HG02938 (cell line): ENCODE measurements at regions not wholly inside any gene's neighbourhood (a gene's known extent, or its start where the extent isn't known, plus 50 kb on each side); places are given as distances from the start of the nearest gene placed in this dataset.

Experiments used
- ATAC-seq: cut with Tn5 transposase; IDR thresholded peaks from one replicate; pipeline ENCODE4 v1.9.1; 2021; ENCODE audit warnings: mild to moderate bottlenecking, moderate library complexity; ENCODE audit not compliant: unreplicated experiment

DNA sequence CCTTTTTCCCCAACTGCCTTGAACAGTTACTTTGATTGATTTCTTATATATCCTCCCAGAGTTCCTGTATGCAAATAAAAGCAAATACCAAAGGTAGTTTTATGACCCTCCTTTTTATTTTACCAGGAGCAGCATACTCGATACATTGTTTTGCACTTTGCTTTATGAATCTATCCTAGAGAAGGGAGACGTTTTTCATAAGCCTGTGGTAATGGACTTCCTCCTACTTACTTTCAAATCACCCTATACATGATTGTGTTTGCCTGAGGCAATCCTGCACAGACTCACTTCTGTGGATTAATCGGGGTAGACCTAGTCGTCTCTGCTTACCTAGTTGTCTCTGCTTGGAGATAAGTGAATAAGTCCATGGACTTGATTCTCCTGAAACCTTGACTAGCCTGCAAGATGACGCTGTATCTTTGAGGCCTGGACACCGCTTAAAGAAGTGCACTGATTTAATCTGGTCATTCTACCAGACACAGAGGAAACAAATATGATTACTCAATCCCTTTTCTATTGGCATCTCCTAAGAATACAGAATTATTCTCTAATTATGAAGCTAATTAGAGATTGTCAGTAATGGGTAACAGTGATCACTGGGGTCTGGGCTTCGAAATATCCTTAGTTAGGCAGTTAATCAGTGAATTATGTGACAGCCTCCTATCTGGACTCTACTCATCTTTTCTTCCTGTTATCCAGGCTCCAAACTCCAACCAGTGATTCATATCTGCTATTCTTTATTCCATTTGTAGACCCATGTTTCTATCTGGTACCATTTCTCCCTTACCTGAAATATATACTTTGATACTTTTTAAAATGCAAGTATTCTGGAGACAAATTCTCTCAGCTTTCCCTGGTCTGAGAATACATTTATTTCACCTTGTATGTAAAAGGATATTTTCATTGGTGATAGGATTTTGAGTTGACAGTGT lies 447.4 kb upstream of the TRIB2 start:
- no peak for ATAC-seq

DNA sequence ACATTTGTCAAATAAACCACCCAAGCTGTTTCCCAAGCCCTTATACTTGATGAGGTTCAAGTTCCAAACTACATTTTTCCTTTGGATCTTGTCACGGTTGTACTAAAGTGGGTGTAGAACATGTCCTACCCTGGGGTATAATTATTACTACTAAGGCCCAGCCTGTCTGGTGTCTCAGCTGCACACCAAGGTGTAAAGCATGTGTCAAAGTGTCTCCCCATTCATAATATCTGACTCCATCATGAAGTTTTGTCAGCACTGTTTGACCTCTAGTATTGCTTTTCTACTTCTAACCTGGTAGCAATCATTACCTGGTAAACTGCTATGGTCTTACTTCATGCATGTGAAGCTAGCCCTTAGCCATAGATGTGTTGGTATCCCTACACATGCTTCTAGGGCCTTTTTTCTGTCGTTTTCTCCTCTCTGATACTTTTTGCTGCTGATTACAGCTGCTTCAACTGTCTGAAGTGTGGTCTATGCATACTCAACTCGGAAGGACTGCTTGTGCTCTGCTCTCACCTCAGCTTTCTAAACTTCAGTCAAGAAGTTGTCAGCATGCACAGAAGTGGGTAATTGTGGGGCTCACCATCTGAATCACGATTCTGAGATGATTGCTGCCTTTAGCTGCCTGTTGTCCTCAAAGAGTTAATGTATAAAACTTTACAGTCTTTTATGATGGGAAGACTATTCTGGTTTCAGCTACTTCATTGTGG lies 445.7 kb upstream of the TRIB2 start:
- ATAC-seq: peak; percentile 64

DNA sequence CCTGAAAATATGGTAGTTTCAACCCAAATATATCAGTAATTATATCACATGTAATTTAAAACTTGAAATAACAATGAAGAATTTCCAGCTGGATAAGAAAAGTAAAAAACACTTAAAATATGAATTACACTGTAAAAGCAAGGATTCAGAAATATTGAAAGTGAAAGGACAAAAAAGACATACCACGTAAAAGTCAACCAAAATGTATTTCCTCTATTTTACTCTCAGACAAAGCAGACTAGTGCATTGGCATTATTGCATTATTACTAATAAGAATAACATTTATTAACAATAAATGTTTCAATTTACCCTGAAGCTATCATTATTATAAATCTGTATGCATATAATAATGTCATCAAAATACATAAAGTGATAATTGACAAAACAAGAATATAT lies 445.1 kb upstream of the TRIB2 start:
- ATAC-seq: peak; percentile 62

DNA sequence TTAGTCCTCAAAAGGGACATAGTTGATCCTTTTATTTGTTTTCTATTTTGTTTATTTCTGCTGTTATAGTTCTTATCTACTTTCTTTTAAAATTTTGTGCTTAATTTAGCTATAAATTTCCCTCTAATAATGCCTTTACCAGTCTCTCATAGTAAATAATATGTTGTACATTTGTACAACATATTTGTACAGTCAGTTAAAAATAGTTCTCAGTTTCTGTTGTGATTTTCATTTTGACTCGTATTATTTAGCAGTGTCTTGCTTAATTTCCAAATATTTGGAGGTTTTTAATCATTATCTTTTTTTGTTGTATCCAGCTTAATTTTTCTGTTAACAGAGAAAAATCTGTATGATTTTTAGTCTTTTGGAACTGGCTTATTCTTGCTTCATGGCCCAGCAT lies 443.6 kb upstream of the TRIB2 start:
- ATAC-seq: no peak

DNA sequence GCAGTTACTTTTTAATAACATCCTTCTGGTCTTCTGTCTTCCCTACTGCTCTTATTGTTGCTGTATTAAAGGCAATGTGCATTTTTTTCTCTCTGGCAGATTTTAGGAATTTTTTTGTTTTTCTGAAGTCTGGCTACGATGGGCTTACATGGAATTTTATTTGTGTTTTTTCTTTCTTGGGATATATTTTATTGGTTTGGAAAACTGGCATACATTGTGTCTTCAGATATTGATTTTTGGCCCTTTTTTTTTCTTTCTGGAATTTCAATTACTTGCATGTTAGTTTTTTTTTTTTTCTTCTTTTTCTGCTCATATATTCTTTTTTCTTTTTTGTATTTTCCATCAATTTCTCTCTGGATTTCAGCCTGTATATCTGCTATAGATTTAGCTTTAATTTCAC lies 442.1 kb upstream of the TRIB2 start:
- no peak for ATAC-seq

DNA sequence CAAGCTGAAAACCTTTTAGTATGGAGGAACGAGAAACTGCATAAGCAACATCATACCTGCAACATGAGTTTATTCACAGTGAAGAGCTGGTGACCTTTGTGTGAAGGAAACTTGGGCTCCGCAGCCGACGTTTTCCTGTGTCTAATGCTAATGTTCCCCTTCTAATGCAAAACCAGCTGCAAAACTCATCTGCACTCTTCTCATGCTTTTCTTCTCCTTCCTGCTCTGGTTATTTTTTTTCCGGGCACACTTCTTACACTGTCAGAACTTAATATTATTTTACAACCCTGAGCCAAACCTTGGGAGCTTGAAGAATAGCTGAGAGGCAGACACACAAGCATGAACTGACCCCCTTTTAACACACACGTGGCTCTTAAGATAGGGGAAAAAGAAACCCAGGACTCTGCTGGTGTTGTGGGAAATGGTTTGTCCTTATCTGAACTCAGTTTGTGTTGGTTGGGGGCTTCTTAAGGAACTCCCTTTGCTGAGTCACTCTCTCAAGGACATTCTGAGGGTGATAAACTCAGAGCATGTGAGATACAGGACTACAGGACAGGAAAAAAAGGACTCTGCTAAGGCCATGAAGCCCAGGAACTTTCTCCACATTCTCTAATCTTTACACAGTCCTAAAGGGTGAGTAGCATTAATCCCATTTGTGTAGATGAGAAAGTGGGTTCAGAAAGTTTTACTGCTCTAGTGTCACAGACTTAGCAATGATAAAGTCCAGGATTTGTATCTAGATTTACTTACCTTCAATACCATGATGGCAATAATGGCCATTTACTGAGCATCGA lies 439.3 kb upstream of the TRIB2 start:
- ATAC-seq: no peak

DNA sequence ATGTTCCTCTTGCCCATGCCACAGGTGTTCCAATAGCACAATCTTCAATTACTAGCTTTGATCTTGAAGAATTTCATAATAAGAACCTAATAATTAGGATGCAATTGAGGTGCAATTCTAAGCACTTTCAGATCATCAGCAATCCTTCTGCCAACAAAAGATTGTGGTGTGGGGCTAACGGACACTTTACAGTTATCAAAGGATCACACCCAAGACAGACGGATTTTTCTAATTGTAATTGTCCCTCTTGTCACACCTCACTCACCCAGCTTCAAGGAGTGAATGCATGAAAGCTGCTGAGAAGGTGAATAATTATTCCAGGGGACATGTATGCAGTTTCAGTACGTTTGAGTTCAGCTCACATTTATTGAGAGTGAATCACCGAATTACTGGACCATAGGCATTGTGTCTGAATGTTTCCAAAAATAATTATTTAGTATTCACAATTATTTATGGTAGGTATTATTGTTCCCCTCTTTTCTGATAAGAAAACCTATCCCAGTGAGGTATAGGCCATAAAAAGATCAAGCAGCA lies 438.5 kb upstream of the TRIB2 start:
- no peak for ATAC-seq

DNA sequence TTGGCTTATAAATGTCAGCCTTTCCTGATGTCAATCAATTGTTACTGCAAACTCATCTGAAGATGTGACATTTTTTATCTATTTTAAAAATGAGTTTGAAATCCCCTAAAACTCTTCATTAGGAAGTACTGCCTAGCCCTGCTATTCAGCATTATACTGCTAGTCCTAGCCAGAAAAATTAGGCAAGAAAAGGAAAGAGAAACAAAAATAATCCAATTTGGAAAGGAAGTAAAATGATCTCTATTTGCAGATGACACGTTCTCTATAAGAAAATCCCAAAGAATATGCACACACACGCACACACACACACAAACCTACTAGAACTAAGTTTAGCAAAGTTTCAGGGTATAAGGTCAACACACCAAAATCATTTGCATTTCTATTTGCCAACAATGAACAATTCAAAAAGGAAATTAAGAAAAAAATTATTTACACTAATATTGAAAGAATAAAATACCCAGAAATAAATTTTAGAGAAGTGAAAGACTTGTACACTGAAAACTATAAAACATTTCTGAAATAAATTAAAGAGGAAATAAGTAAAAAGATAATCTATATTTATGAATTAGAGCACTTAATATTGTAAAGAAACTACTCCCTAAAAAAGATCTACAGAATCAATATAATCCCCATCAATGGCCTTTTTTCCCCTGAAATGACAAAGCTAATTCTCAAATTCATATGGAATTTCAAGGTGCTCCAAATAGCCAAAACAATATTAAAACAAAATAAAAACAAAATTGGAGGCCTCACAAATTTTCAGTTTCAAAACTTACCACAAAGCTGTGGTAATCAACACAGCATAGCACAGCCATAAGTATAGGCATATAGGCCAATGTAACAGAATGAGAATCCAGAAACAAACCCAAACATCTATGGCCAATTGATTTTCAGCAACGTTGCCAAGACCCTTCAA lies 433.7 kb upstream of the TRIB2 start:
- peak; percentile 81 for ATAC-seq

DNA sequence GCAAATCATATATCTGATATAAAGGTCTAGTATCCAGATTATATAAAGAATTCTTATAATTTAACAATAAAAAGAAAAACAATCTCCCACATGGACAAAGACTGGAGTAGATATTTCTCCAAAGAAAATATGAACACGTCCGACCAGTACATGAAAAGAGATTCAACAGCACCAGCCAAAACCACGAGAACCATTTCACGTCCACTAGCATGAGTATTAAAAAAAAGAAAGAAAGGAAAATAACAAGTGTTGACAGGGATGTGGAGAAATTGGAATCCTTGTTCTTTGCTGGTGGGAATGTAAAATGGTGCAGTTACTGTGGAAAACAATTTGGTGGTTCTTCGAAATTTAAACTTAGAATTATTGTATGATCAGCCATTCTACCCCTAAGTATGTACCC lies 432.7 kb upstream of the TRIB2 start:
- no peak for ATAC-seq

DNA sequence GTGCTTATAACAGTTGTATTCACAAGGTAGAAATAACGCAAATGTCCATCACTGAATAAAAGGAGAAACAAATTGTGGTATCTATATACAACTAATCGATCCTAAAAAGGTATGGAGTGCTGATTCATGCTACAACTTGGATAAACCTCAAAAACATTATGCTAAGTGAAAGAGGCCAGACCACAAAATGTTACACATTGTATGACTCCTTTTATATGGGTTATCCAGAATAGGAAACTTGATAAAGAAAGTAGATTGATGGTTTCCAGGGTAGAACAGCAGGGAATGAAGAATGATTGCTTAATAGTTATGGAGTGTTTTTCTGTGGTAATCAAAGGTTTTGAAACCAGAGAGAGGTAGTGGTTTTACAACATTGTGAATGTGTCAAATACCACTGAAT lies 432.2 kb upstream of the TRIB2 start:
- ATAC-seq: no peak

DNA sequence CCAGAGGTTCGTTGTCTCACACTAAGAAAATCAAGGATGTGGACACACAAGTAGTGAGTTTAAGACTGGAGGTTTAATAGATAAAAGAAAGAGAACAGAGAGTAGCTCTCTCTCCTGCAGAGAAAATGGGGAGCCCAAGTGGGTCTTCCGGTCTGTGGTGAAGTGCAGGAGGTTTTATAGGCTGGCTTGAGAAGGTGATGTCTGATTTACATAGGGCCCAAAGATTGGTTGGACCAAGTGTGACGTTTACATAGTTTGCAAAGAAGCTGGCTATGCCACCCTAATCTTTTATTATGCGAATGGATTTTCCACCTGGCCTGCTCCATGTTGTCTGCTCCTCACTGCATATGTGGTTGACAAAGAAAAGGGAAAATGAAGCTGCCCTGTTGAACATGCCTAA lies 430.4 kb upstream of the TRIB2 start:
- no peak for ATAC-seq

DNA sequence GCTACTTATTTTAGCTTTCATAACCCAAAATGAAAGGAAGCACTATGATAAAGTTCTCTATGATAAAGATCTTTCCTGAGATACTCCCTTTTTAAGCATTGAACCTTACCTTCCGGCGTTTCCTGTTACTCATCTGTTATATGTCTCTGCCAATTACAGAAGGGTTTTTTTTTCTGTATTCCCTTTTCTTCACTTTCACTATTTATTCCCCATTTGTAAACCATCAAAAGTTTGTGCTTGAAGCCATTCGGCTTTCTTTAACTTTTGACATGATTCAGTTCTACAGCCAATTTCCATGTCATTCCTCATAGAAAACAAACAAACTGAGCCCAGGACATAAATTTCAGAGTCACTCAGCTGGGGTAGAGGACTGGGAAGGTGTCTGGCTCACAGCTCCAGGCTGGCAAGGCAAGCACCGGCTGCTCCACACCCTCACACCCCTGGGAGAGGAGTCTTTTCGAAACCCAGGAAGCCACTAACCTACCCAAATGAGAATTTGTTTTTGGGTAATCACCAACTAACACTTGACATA lies 429.4 kb upstream of the TRIB2 start:
- no peak for ATAC-seq

DNA sequence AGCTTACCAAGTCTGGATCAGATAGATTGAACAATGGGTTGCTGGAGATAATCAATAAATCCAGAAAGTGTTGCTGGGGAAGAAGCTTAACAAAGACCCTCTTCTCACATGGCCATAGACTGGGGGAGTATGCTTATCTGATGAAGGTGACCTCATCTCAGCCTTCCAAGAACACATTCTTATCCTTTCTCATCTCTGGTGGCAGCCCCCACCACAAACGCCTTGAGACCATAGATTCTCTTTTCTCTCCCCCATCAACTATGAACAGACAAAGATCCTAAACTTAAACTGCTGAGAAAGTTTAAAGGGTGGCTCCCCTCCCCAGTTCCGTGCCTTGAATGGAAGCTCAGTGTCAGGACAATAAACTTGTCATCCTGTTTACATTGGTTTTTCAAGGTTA lies 428.7 kb upstream of the TRIB2 start:
- ATAC-seq: no peak

DNA sequence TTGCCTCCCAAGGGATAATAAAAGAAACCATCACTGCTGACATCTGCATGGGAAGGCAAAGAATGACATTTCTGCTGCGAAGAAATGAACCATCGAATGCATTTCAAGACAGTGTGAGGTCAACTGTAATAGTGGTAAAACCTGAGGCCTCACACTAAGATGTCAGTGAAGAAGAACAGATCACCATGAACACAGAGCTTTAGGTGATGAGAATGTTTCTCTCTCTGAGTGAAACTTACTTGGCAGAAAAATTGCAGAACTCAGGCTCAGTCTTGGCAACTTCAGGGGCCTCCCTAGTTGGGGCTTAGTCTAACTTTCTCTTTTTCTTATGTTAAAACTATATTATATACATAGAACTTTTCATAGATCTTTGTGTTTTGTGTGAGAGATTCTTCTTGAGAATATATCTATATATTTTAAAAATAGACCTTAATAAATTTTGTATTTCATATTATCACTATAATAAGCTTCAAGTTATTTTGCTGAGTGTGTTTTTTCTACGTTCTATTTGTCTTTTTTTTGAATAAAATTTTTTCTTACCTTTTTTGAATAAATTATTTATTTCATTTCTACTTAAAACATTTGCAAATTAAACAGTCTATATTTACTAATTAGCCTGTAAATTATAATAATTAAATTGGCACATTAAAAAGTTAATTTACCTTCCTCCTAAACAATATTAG lies 427.5 kb upstream of the TRIB2 start:
- ATAC-seq: no peak

DNA sequence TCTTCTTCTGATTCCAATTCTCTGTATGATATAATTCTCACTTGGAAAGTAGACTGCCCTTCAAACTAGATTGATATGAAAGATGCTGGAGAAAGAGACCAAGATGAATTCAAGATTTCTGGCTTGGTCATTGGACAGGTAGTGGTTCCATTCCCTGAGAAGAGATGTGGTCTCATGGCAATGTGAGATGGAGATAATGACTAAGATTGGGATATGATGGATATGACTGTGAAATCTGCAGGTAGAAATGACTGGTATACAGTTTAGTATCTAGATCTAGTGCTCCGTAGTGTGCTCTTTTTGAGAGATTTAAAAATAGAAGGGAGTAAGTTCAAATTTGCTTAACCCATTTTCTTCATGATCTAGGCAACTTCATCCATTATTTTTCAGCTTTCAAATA lies 425.4 kb upstream of the TRIB2 start:
- no peak for ATAC-seq

DNA sequence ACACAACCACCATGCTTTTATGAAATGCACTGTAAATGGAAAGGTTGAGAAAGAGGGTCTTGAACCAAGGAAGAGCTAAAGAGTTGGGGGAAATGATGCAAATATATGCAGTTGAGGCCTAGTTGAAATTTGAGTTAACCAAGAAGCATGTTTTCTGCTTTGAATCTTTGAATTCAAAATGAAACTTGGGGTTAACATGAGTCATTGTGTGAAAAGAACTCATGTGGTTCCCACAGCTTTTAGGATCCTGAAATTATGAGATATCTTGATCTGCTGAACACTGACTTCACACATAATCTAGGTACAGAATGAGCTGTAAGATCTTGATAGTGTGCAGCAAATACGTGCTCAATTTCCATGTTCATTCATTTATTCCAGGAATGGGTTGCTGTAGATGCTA lies 422.9 kb upstream of the TRIB2 start:
- peak; percentile 96 for ATAC-seq

DNA sequence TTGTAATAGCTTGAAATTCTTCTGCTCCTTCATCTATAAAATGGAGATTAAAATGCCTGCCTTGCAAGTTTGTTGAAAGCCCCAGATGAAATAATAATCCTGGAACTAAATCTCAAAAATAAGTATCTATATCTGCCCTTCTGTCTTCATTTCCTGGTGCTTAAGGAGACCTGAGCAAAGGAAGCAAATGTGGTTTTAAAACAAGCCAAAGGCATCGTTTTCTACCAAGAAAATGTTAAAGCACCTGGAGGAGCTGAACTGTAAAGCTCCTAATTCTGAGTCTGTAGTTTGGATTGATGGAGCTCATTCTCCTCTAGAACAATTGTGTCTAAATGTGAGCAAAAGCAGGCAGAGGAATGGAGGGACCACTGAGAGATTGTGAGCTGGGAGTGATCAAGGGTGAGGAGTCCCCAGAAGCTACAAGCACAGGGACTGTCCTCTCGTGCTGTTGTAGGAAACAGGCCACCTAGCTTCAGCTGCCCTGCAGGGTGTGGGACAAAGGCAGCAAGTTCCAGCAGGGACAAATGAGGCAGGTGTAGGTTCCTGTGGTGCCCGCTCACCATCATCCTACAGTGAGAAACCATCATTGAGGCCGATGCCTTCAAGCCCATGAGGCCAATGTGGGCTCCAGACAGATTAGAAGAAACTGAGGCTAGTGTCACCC lies 420.7 kb upstream of the TRIB2 start:
- ATAC-seq: no peak

DNA sequence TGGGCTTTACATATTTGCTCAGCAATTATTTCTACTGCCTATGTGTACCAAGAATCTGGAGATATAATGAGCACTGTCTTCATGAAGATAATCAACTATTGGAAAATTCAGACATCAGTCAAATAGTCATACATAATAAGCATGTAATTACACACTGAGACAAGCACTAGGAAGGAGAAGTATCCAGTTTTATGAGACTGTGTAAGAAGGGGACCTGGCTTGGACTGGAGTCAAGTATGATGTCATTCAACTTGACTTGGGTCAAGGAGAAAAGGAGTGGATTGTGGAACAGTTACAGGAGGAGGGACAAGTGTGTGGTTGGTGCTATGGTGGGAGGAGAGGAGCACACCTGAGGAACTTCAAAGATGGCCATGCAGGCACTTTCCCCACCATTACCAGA lies 419.8 kb upstream of the TRIB2 start:
- ATAC-seq: no peak

DNA sequence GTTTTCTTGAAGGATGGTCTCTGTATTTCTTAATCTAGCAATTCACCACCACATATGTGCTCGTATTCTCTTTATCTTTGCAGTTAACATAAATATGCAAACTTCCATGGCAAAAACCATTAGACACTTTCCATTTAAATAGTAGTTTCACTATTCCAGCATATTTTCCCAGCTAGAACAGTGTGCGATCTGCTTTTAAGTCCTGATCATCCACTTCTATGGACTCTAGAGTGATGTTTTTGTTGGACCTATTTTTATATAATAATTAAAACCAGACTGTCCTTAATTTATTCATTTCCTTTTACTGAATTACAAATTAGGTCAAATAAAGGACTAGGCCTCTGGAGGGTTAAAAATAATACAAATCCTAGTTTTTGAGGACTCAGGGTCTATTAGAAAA lies 418.4 kb upstream of the TRIB2 start:
- ATAC-seq: no peak
